ENCODE measurements at regions not wholly inside any gene's neighbourhood (a gene's known extent, or its start where the extent isn't known, plus 50 kb on each side); places are given as distances from the start of the nearest gene placed in this dataset.

DNA sequence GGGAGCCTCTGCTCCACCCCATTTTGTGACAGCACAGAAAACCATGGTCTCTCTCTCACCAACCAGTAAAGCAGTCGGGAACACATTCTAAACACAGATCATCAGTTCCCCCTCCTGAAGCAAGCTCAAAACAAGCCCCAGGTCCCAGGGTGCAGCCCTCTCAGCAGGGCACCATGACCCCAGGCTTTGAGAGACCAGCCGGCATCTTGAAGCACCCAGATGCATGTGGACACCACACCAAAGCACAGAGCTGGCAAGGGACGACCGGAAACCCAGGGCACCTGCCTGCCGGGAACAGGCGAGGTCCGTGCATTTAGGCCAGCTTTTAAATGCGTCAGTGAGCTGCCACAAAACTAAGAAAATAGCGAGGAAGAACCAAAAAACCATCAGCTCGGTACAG is 103.2 kb upstream of the IQSEC1 start:
- TF ChIP-seq, protein P1, sequence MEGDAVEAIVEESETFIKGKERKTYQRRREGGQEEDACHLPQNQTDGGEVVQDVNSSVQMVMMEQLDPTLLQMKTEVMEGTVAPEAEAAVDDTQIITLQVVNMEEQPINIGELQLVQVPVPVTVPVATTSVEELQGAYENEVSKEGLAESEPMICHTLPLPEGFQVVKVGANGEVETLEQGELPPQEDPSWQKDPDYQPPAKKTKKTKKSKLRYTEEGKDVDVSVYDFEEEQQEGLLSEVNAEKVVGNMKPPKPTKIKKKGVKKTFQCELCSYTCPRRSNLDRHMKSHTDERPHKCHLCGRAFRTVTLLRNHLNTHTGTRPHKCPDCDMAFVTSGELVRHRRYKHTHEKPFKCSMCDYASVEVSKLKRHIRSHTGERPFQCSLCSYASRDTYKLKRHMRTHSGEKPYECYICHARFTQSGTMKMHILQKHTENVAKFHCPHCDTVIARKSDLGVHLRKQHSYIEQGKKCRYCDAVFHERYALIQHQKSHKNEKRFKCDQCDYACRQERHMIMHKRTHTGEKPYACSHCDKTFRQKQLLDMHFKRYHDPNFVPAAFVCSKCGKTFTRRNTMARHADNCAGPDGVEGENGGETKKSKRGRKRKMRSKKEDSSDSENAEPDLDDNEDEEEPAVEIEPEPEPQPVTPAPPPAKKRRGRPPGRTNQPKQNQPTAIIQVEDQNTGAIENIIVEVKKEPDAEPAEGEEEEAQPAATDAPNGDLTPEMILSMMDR (conservative IDR thresholded peaks at IDR 0.05; ENCODE audit: low read length): no peak
- no peak for TF ChIP-seq EZH2phosphoT487 (IDR thresholded peaks at IDR 0.05; ENCODE audit: borderline replicate concordance, low read depth, low read length)

All from OCI-LY7 (cell line).